ENCODE measurements at regions not wholly inside any gene's neighbourhood (a gene's known extent, or its start where the extent isn't known, plus 50 kb on each side); places are given as distances from the start of the nearest gene placed in this dataset.

- no peak for TF ChIP-seq CTCF (IDR thresholded peaks at IDR 0.05; ENCODE audit: low read depth, low read length)
- no peak overlapping the region for H3K4me3 ChIP-seq (ENCODE audit: low read depth, low read length)
These were observed 165.6 kb upstream of the RIMS1 start for GRCh38 chr6:71720705-71721104.

DNA sequence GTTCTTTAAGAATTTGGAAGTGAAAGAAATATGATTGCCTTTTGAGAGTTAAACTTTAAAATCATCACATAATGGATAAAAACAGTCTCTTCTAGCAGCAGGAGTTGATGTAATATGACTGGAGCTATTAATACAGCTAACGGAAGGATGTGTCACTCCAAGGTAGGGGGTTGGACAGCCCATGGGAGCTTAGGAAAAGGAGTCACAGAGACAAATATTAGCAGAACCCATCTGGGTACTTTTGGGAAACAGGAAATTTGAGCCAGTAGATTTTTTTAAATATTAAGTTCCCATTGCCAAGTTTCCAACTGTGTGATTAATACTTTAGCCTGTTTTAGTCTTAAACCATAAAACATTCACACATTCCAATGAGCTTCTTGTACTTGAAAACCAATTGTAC, 164.7 kb upstream of the RIMS1 start:
- TF ChIP-seq CTCF (IDR thresholded peaks at IDR 0.05; ENCODE audit: low read depth, low read length): no peak
- H3K4me3 ChIP-seq (ENCODE audit: low read depth, low read length): no peak overlapping the region

DNA sequence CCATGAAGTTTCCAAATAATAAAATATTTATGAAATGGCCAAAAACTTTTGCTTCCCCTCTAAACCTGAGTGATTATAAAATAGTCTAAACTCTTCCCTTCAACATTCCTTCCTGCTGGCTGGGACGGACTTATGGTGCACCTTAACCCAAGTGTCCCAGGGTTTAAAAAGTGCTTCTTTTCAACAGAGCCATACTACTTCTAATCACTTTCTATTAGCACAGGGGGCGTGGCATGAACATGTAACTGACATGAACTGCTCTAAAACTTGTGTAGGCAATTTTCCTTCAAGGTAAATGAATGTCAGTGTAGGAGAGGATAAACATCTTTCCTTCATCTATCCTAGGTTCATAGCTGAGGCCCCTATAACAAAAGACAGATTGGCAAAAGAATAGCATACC, 163.6 kb upstream of the RIMS1 start:
- TF ChIP-seq CTCF (IDR thresholded peaks at IDR 0.05; ENCODE audit: low read depth, low read length): no peak
- H3K4me3 ChIP-seq (ENCODE audit: low read depth, low read length): no peak overlapping the region

DNA sequence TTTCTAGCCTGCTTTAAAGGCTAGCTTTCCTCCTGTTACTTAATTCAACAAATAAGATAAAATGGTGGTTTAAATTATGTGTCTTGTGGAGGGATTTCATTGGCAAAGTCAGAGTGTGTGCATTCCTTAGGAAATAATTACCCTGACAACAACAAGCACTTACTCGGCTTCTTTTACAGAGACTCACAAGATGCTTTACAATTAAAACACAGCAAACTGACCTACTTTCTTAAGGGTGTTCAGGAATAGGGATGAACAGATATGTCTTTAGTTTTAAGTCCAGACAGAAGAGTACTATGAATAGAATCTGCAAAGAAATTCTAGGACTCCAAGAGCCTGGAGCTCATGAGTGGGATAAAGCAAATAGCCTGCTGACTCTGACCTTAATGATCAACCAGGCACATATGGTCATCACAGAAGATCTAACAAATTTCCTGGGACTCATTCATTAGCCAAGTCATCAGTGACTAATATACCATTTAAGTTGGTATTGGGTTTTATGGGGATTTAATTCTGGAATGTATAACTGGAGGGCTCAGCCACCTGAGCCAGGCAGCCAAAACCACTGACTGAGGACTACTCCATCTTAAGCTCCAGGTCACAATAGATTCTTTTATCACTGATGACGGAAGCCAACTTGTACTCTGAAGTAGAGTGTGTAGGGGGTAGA, 161.8 kb upstream of the RIMS1 start:
- no peak for TF ChIP-seq CTCF (IDR thresholded peaks at IDR 0.05; ENCODE audit: low read depth, low read length)

GRCh38 chr6:71725126-71725470, 161.3 kb upstream of the RIMS1 start:
- H3K4me3 ChIP-seq (ENCODE audit: low read depth, low read length): no peak overlapping the region

More for the DNA sequence above, 161.8 kb upstream of the RIMS1 start:
- H3K4me3 ChIP-seq (ENCODE audit: low read depth, low read length): no peak overlapping the region

DNA sequence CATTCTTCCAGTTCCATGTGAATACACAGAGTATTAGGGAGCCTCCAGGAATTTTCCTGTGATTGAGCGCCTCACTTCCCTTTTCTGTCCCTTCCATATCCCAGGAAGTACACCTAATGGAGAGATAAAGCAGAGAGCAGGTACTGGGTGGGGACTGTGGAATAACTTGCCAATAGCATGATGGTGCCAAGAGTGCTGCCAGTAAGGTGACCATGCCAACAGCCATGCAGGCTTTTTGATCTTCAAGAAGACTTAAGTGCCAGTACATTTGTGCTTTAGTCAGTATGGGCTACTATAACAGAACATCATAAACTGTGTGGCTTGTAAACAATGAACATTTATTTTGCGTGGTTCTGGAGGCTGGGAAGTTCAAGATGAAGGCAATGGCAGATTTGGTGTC, 160.2 kb upstream of the RIMS1 start:
- TF ChIP-seq CTCF (IDR thresholded peaks at IDR 0.05; ENCODE audit: low read depth, low read length): no peak

More at GRCh38 chr6:71725126-71725470, 161.3 kb upstream of the RIMS1 start:
- TF ChIP-seq CTCF (IDR thresholded peaks at IDR 0.05; ENCODE audit: low read depth, low read length): no peak

DNA sequence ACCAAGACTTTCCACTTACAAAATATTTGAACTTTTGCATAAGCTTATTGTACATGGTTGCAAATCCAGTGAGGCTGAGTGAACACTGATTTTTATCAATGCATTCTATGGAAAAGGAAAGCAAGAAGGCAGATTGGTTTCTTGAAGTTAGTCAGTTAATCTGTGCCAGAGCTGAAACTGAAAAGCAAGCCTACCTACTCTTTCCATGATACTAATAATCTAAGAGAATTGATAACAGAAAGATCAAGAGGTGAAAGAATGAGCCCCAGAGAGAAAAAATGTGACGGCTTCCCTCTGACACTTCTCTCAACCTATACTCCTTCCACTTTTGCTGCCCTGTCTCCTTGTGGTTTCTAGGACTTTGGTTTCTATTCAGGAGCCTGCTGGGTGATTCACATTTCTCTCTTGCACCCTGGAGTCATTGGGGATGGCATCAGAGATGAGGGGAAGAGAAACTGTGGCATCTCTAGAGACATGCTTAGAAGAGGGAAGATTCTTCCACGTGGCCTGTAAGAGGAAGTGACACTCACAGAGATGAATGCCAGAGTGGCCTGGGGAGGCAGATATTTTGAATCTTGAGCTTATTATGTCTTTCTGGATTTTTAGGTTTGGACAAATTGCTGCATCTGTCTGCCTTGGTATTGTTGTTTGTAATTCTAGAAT, 158.6 kb upstream of the RIMS1 start:
- no peak for TF ChIP-seq CTCF (IDR thresholded peaks at IDR 0.05; ENCODE audit: low read depth, low read length)
- H3K4me3 ChIP-seq (ENCODE audit: low read depth, low read length): no peak overlapping the region

More for the DNA sequence above, 160.2 kb upstream of the RIMS1 start:
- no peak overlapping the region for H3K4me3 ChIP-seq (ENCODE audit: low read depth, low read length)

Data from WI38 (cell line).